Cardiac fibroblast (primary cell): ENCODE measurements at regions not wholly inside any gene's neighbourhood (a gene's known extent, or its start where the extent isn't known, plus 50 kb on each side); places are given as distances from the start of the nearest gene placed in this dataset.
"Not testable (repeated sequence)": the region's sequence is repeated elsewhere in the genome, so short reads cannot be mapped to it uniquely, and the experiment has no call there.

Experiments used
- DNase-seq, 2 donors: peaks; one replicate each; pipeline versions ENCODE4 v3.0.0 to v3.0.0-alpha.2; 2010; ENCODE audit warnings: low read depth in 2 of 2
- H3K4me3 ChIP-seq, 2 donors: replicated peaks in 1 of 2; 1 replicate in 1 of 2; 2 replicates in 1 of 2; pipeline ENCODE4 v1.5.1; 2011; ENCODE audit warnings: low read depth in 2 of 2, low read length in 2 of 2, mild to moderate bottlenecking in 2 of 2, moderate library complexity in 1 of 2
- TF ChIP-seq, protein P1 (sequence below): IDR thresholded peaks from one replicate; pipeline ENCODE4 v1.5.1; 2011; ENCODE audit warnings: low read depth, mild to moderate bottlenecking, low read length, inconsistent platforms

DNA sequence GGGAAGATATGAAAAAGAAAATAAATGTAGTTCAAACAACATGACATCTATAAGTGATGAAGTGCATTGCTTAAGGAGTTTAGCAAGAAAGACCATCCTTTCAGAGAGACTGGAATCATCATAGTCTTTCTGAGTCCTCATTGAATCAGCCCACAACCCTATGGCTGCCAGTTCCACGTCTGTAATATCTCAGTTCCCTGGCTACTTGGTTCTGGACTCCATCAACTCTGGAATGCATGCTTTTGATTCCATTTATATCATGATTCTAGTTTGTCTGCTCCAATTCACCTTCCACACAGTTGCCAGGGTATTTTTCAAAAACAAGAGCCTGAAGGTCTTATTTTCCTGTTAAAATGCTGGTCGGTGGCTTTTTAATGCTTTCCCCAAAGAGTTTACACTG, 126.4 kb upstream of the MDFIC start:
- TF ChIP-seq, protein P1, sequence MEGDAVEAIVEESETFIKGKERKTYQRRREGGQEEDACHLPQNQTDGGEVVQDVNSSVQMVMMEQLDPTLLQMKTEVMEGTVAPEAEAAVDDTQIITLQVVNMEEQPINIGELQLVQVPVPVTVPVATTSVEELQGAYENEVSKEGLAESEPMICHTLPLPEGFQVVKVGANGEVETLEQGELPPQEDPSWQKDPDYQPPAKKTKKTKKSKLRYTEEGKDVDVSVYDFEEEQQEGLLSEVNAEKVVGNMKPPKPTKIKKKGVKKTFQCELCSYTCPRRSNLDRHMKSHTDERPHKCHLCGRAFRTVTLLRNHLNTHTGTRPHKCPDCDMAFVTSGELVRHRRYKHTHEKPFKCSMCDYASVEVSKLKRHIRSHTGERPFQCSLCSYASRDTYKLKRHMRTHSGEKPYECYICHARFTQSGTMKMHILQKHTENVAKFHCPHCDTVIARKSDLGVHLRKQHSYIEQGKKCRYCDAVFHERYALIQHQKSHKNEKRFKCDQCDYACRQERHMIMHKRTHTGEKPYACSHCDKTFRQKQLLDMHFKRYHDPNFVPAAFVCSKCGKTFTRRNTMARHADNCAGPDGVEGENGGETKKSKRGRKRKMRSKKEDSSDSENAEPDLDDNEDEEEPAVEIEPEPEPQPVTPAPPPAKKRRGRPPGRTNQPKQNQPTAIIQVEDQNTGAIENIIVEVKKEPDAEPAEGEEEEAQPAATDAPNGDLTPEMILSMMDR, result no peak
- no peak overlapping the region for H3K4me3 ChIP-seq
- DNase-seq, result peak in 1 of 2 donors; percentile 10

DNA sequence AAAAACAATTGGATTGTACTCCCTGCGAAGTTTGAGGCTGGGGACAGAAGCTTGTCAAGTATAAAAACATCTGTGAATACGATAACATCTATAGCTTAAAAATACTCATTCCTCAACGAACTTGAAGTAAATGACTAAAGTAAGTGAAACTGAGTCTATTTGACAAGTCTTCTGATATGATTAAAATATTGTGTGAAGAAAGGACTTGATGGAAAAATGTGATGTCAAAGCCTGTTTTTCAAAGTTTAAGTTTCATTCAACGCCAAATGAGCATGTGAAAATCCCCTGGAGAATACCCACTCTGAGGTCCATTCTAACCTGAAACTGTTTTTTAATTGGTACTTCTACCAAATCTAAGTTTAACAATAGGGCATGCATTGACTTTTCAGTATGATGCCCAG, 122.3 kb upstream of the MDFIC start:
- DNase-seq, result no peak
- H3K4me3 ChIP-seq, result no peak overlapping the region
- TF ChIP-seq, protein P1, result no peak

DNA sequence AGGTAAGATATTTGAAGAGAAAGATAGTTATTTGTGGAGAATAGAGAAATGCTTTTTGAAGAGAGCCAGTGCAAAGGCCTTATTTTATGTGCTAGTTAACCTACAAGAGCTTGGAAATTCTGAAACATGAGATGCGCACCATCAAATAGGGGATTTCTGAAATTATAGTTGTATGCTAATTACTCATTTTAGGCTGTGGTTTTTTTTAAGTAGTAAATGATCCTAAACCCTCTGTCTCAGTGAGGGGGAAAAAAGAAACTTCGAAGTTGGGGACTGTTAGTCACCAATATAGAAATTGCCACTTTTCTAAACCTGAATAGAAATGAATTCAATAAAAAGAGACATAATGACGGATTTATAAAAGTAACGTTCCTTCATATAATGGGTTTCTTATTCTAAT, 119.3 kb upstream of the MDFIC start:
- H3K4me3 ChIP-seq, result no peak overlapping the region
- TF ChIP-seq, protein P1, result no peak
- no peak for DNase-seq

DNA sequence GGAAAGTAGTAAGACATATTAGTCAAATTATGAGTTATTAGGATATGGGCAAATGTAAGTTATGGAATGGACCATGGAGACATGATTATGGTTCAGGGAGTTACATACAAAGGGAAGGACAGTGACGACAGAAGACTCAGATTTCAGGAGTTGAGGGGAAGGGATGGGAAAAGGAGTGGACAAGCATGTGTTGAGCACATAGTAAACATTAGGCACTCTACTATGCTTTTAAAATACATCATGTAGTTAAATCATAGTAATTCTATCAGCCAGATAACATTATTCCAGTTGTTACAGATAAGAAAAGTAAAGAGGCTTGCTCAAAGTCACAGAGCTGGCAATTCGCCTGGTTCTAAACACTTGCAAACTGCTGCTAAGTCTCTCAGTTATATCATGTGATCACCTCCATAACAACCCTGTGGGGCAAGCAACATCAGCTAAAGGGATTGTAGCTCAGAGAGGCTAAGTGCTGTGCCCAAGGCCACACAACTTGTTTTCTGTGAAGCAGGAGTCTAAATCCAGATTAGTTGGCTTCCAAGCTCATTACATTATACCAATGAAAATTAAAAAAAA, 115.2 kb upstream of the MDFIC start:
- DNase-seq, result peak in 1 of 2 donors; percentile 80
- H3K4me3 ChIP-seq, result no peak overlapping the region
- TF ChIP-seq, protein P1, result no peak

DNA sequence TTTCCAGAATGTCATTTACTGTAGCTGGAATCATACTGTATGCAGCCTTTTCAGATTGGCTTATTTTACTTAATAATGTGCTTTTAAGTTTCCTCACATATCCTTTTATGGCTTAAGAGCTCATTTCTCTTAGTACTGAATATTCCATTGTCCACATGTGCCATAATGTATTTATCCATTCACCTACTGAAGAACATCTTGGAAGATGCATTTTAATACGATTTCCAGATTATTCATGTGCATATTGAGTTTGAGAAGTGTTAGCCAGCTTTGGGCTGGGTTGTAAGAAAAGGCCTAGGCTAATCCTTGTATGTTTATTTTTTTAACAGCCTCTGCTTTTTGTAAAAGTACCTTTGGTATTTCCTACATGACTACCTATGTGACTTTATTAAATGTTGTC, 109.3 kb upstream of the MDFIC start:
- TF ChIP-seq, protein P1, result no peak
- DNase-seq, result no peak

DNA sequence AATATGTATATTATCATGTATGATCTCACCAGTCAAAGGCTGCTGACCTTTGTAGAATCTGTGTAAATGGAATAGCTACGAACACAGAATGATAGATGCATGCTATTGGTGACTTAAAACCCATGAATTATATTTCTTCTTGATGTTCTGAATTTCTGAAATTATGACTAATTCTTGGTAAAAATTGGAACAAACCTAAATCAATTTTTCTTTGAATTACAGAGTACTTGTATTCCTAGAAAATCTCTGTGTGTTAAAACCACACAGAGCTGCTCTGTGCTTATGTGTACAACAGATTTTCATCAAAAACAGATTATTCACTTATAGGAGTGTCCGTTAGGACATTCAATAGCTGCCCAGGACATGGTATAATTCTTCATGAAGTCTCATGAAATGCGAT, 108.3 kb upstream of the MDFIC start:
- no peak overlapping the region for H3K4me3 ChIP-seq
- no peak for DNase-seq
- TF ChIP-seq, protein P1, result no peak

More for the DNA sequence above, 109.3 kb upstream of the MDFIC start:
- H3K4me3 ChIP-seq, result no peak overlapping the region

DNA sequence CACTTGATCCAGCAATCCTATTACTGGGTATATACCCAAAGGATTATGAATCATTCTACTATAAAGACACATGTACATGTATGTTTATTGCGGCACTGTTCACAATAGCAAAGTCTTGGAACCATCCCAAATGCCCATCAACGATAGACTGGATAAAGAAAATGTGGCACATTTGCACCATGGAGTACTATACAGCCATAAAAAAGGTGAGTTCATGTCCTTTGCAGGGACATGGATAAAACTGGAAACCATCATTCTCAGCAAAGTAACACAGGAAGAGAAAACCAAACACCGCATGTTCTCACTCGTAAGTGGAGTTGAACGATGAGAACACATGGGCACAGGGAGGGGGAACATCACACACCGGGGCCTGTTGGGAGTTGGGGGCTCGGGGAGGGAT, 104.9 kb upstream of the MDFIC start:
- not testable (repeated sequence) for DNase-seq, H3K4me3 ChIP-seq
